NAMALWA (cell line): ENCODE measurements at regions not wholly inside any gene's neighbourhood (a gene's known extent, or its start where the extent isn't known, plus 50 kb on each side); places are given as distances from the start of the nearest gene placed in this dataset.
"Not testable (repeated sequence)": the region's sequence is repeated elsewhere in the genome, so short reads cannot be mapped to it uniquely, and the experiment has no call there.

Source experiments
- DNase-seq: peaks from one replicate; pipeline ENCODE4 v3.0.0-alpha.2; 2015; ENCODE audit warnings: low spot score

DNA sequence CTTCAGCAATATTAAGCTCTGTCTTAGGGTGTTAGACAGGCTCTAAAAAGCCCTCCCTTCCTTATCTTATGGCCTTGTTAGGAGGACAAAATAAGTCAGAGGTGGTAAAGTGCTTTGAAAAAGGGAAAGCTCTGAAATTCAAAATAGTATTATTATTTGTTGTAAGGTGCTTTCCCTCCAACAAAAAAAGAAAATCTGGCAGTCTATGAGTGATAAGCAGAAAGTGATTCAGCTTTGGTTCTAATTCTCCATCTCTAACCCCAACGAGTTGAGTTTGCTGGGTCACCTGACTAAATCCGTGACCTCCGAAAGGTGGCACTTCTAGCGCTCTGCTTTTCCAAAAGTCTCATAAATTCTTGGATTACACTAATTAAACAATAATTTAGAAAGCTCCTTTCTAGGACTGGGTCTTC lies 305.1 kb downstream of the BCL2L11 start:
- DNase-seq = not testable (repeated sequence)

DNA sequence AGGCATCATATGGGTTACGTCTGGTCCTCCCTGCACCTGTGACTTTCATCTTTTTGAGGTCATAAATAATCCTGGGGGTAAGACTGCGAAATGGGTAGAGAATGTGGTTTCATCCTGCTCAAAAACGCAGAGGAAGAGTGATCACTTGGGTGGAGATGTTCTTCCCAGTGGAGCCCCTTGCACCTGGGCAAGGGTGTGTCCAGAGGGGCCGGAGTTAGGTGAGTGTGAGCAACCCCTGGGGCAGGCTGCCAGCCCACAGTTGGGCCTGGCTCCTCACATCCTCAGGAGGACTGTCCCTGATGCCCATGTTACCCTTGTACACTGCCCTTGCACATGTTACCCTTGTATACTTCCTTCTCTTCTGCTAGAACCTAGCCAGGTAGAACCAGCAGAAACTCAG lies 306.6 kb downstream of the BCL2L11 start:
- DNase-seq = not testable (repeated sequence)

DNA sequence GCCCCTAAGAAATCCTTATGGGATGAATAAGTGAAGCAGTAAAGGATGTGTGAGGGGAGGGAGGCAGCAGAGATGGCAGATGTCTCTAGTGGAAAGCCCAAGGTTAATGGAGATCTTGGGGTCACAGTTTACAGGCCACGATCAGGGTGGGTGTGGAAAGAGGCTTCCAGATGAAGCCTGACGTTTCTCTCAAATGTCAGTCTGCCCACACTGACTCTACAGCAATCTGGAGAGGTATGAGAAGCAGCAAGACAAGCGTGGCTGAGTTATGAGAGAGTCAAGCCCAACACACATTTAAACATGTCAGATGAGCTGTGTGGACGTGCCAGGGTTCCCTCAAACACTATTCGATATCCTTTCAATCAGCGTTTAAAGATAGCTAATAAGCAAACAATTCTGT lies 308.2 kb downstream of the BCL2L11 start:
- DNase-seq = not testable (repeated sequence)

DNA sequence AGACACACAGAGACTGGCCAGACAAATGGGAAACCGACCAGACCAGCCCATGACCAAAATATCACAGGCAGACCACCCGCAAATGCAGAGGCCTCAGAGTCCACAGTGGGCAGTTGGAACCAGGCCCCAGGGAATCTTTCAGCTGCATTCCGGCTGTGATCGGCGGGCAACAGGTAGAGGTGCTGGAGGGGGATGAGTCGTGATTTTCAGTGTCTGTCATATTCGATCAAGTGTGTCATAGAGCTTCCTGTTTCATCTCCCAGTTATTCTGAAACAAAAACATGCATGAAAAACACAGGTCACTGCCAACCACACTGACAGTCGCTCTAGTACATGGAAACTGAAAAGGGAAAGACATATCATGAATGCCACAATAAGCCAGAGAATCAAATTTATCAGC lies 308.6 kb downstream of the BCL2L11 start:
- DNase-seq = not testable (repeated sequence)

GRCh38 chr2:111430817-111431661 lies 310.3 kb downstream of the BCL2L11 start:
- not testable (repeated sequence) for DNase-seq

- not testable (repeated sequence) for DNase-seq
These were observed 311.7 kb downstream of the BCL2L11 start for GRCh38 chr2:111432423-111432822.

GRCh38 chr2:111432916-111433499 lies 312.3 kb downstream of the BCL2L11 start:
- not testable (repeated sequence) for DNase-seq

- DNase-seq = not testable (repeated sequence)
These were observed 313.3 kb downstream of the BCL2L11 start for GRCh38 chr2:111433892-111434607.

GRCh38 chr2:111434608-111434939 lies 313.9 kb downstream of the BCL2L11 start:
- not testable (repeated sequence) for DNase-seq

DNA sequence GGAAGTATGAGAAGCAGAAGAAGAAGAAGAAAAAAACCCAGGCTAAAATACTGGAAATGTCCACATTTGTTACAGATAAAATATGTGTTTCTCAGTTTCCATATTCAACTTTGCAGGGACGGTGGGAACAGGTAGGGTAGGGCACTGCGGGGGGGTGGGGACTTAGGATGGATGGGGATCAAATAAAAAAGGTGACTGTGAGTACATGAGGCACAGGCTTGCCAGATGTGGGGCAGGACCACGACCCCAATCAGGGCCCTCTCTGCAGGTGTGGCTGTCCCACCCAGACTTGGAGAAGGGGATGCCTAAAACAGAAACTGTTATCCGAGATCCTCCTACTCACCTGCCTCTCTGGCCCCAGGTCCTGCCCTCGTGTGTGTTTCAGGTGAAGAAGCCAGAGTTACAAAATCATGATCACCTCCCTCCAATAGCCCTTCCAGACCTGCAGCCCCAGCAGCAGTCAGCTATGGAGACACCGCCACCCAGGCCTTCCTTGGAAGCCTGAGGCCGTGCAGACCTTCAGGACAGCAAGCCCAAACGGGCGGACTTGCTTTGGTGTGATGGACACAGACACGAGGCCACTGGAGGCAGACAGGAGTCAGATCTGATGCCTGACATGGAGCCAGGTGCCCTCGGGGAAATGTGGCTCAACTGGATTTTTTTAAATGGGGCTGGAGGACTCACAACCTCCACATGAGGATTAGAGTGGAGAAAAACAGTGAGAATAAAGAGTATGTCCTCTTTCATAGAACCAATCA lies 315.0 kb downstream of the BCL2L11 start:
- not testable (repeated sequence) for DNase-seq

GRCh38 chr2:111436411-111436810 lies 315.7 kb downstream of the BCL2L11 start:
- not testable (repeated sequence) for DNase-seq

DNA sequence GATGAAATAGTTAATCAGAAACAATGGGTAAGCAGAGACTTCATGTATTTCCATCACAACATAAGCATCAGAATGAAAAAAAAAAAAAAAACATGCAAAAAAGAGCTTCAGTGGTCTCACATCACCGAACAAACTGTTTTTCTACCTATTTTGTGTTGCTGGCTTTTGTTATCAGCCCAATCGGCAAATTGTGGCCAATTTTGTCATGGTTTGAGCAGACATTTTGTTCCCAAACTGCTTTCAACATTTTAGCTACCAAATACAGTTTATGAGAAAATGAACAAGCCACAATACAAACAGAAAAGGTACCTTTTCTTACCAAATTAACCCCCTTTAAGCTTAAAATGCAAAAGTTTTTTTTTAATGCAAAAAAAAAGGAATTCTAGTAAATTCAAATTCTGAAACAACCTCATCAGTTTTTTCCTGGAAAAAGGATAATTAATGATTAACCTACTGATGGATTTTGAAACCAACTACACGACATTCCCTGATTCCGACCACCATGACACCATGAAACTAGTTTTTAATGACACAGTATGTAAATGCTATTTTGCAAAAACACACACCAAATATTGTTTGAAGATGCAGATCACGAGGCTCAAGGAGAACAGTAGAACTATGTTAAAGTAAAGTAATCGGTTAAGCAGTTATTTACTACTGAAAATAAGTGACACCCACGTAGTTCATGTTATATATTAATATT lies 316.7 kb downstream of the BCL2L11 start:
- not testable (repeated sequence) for DNase-seq

GRCh38 chr2:111438161-111438560 lies 317.4 kb downstream of the BCL2L11 start:
- not testable (repeated sequence) for DNase-seq

- DNase-seq = not testable (repeated sequence)
These were observed 318.5 kb downstream of the BCL2L11 start for GRCh38 chr2:111439237-111439636.

DNA sequence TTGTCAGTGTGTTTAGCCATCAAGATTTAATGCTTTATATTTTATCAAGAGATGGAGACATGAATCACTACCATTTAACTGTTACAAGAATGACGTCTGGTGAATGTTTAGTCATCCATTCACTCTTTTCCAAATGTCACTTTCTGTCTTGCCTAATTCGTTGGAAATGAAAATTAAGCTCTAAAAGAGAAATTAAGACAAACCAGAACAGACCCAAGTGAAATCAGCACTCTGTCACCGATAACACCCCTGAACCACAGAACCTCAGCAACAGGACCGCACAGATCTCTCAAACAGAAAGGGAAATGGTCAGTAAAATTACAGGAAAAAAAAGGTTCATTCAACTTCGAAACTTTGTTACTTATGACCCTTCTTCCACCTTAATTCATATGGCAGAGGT lies 320.9 kb downstream of the BCL2L11 start:
- DNase-seq = not testable (repeated sequence)

- DNase-seq = not testable (repeated sequence)
These were observed 322.2 kb downstream of the BCL2L11 start for GRCh38 chr2:111442767-111443454.

DNA sequence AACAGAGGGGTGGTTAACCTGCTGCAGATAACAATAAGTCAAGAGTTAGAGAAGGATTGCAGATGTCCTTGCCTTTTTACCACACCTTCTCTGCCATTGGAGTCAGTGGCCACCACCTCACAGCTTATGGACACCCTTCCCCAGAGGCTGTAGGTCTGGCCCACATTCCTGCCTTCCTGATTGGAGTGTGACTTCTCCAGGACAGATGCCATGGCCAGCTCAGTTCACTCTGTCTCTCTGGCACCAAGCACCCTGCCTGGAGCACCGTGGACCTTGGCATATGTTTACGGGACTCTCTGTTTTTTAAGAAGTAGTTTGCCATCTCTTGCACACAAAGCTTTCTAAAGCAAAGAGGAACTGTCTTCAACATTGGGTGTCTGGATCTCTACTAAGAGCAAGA lies 323.8 kb downstream of the BCL2L11 start:
- not testable (repeated sequence) for DNase-seq

GRCh38 chr2:111445191-111445929 lies 324.6 kb downstream of the BCL2L11 start:
- DNase-seq = not testable (repeated sequence)

GRCh38 chr2:111445941-111446340 lies 325.2 kb downstream of the BCL2L11 start:
- not testable (repeated sequence) for DNase-seq

GRCh38 chr2:111447482-111447881 lies 326.8 kb downstream of the BCL2L11 start:
- DNase-seq = not testable (repeated sequence)
